Small intestine (tissue), 7 donors: ENCODE measurements at regions not wholly inside any gene's neighbourhood (a gene's known extent, or its start where the extent isn't known, plus 50 kb on each side); places are given as distances from the start of the nearest gene placed in this dataset.

Experiments
- DNase-seq, 2 donors: peaks; one replicate each; pipeline versions ENCODE4 v3.0.0 to v3.0.0-alpha.2; 2013
- FAIRE-seq: peaks from 2 replicates; lab custom pipeline; 2012; peaks lifted over from hg19 to GRCh38; lab: Jason Lieb, UNC
- H3K27ac ChIP-seq, 3 donors: one replicate each; pipeline ENCODE4 v1.5.1; 2013; ENCODE audit warnings: low read length in 2 of 3, mild to moderate bottlenecking in 2 of 3, control low read depth in 1 of 3, inconsistent platforms in 1 of 3, low read depth in 1 of 3, moderate library complexity in 1 of 3
- H3K27me3 ChIP-seq, 3 donors: one replicate each; pipeline ENCODE4 v1.6.1; 2013; ENCODE audit warnings: low read length in 3 of 3, inconsistent platforms in 1 of 3; ENCODE audit not compliant: control insufficient read depth in 3 of 3, insufficient read depth in 3 of 3
- H3K36me3 ChIP-seq, 3 donors: one replicate each; pipeline ENCODE4 v1.6.1; 2013; ENCODE audit warnings: low read length in 3 of 3, inconsistent platforms in 1 of 3, low read depth in 1 of 3, mild to moderate bottlenecking in 1 of 3, moderate library complexity in 1 of 3; ENCODE audit not compliant: control insufficient read depth in 3 of 3, insufficient read depth in 2 of 3
- H3K4me1 ChIP-seq, 3 donors: one replicate each; pipeline ENCODE4 v1.6.1; 2013; ENCODE audit warnings: low read length in 2 of 3, inconsistent platforms in 1 of 3, low read depth in 1 of 3, mild to moderate bottlenecking in 1 of 3, moderate library complexity in 1 of 3; ENCODE audit not compliant: control insufficient read depth in 3 of 3, insufficient read depth in 2 of 3
- H3K4me3 ChIP-seq, 3 donors: one replicate each; pipeline ENCODE4 v1.5.1; 2013; ENCODE audit warnings: low read length in 3 of 3, control low read depth in 1 of 3, inconsistent platforms in 1 of 3, low read depth in 1 of 3, mild to moderate bottlenecking in 1 of 3, moderate library complexity in 1 of 3
- H3K9me3 ChIP-seq, 2 donors: one replicate each; pipeline ENCODE4 v1.6.1; 2013; ENCODE audit warnings: low read depth in 1 of 2, low read length in 1 of 2; ENCODE audit not compliant: control insufficient read depth in 2 of 2, insufficient read depth in 1 of 2
- WGBS, 3 donors: extraction: QIAGEN DNeasy Blood & Tissue Kit; methylation state at CpG; one replicate each; pipeline ENCODE4 v1.1.7; 2013; 5-methylcytosine and 5-hydroxymethylcytosine counted together
- donor health status: healthy with polysubstance abuse.
- donor health status: control.
- donor health status: control.
- donor health status: Bipolar disorder and iron deficiency.
- donor health status: healthy.

- H3K36me3 ChIP-seq: no peaks in the 10 kb centered on the region
- H3K27ac ChIP-seq: peak overlapping the region; percentile 29 to 71 (median 60)
- peak; percentile 77 to 83 for DNase-seq
- no peaks in the 10 kb centered on the region for H3K9me3 ChIP-seq
- no peaks in the 10 kb centered on the region for H3K27me3 ChIP-seq
- peaks cover 2 to 16% (median 6%) of the 10 kb centered on the region in 3 donors for H3K4me1 ChIP-seq
- no peak overlapping the region for H3K4me3 ChIP-seq
- WGBS, 3 donors: 69 to 74% (median 71%) methylated on average over 15 of the region's 15 CpGs
- FAIRE-seq: no peak
Observed at GRCh38 chr10:114754445-114755320, 66.9 kb upstream of the FHIP2A start.

GRCh38 chr10:114755537-114755936, 66.0 kb upstream of the FHIP2A start:
- FAIRE-seq (no peak), DNase-seq (peak in 1 of 2 donors; percentile 26)
- H3K4me3 ChIP-seq: no peak overlapping the region
- peaks cover 2 to 16% (median 6%) of the 10 kb centered on the region in 3 donors for H3K4me1 ChIP-seq
- no peaks in the 10 kb centered on the region for H3K27me3 ChIP-seq
- WGBS, 3 donors: 63 to 88% (median 71%) methylated on average over 7 of the region's 7 CpGs
- no peaks in the 10 kb centered on the region for H3K36me3 ChIP-seq
- no peaks in the 10 kb centered on the region for H3K9me3 ChIP-seq
- H3K27ac ChIP-seq: peak overlapping the region in 1 of 3 donors; percentile 71

GRCh38 chr10:114758331-114758730, 63.2 kb upstream of the FHIP2A start:
- H3K4me1 ChIP-seq: peaks cover 2 to 16% (median 6%) of the 10 kb centered on the region in 3 donors
- no peaks in the 10 kb centered on the region for H3K9me3 ChIP-seq
- FAIRE-seq (no peak), DNase-seq (no peak)
- H3K4me3 ChIP-seq: no peak overlapping the region
- H3K27ac ChIP-seq: no peak overlapping the region
- 58 to 85% (median 79%) methylated on average over 1 of the region's 1 CpG for WGBS, 3 donors
- H3K36me3 ChIP-seq: no peaks in the 10 kb centered on the region
- no peaks in the 10 kb centered on the region for H3K27me3 ChIP-seq

- no peak overlapping the region for H3K27ac ChIP-seq
- FAIRE-seq: no peak
- WGBS, 3 donors: 86 to 90% (median 90%) methylated on average over 11 of the region's 11 CpGs
- peaks cover 0 to 2% (median 0%) of the 10 kb centered on the region in 3 donors for H3K36me3 ChIP-seq
- no peaks in the 10 kb centered on the region for H3K27me3 ChIP-seq
- H3K9me3 ChIP-seq: no peaks in the 10 kb centered on the region
- peaks cover 0 to 2% (median 0%) of the 10 kb centered on the region in 3 donors for H3K4me1 ChIP-seq
- no peak overlapping the region for H3K4me3 ChIP-seq
- no peak for DNase-seq
Observed at GRCh38 chr10:114761205-114762193, 60.1 kb upstream of the FHIP2A start.

- WGBS, 3 donors: 83 to 94% (median 92%) methylated on average over 5 of the region's 5 CpGs
- DNase-seq (no peak), FAIRE-seq (no peak)
- Histone ChIP-seq H3K4me1 (no peaks in the 10 kb centered on the region), H3K4me3 (no peak overlapping the region), H3K27ac (no peak overlapping the region), H3K27me3 (no peaks in the 10 kb centered on the region), H3K36me3 (peaks cover 0 to 2% (median 0%) of the 10 kb centered on the region in 3 donors), H3K9me3 (no peaks in the 10 kb centered on the region)
Observed at GRCh38 chr10:114762811-114763210, 58.8 kb upstream of the FHIP2A start.

GRCh38 chr10:114764656-114765055, 56.9 kb upstream of the FHIP2A start:
- no peaks in the 10 kb centered on the region for H3K9me3 ChIP-seq
- no peak overlapping the region for H3K4me3 ChIP-seq
- peaks cover 0 to 3% (median 1%) of the 10 kb centered on the region in 3 donors for H3K27me3 ChIP-seq
- FAIRE-seq (no peak), DNase-seq (no peak)
- H3K27ac ChIP-seq: no peak overlapping the region
- 0 to 73% (median 62%) methylated on average over 1 of the region's 1 CpG for WGBS, 3 donors
- peaks cover 0 to 3% (median 0%) of the 10 kb centered on the region in 3 donors for H3K4me1 ChIP-seq
- H3K36me3 ChIP-seq: peaks cover 0 to 2% (median 0%) of the 10 kb centered on the region in 3 donors

GRCh38 chr10:114766470-114766869, 55.1 kb upstream of the FHIP2A start:
- peaks cover 0 to 3% (median 1%) of the 10 kb centered on the region in 3 donors for H3K27me3 ChIP-seq
- peak; percentile 33 for FAIRE-seq
- no peaks in the 10 kb centered on the region for H3K9me3 ChIP-seq
- peaks cover 0 to 2% (median 0%) of the 10 kb centered on the region in 3 donors for H3K36me3 ChIP-seq
- H3K27ac ChIP-seq: peak overlapping the region in 2 of 3 donors; percentile 8 to 63
- 20 to 54% (median 31%) methylated on average over 6 of the region's 6 CpGs for WGBS, 3 donors
- peaks cover 0 to 3% (median 0%) of the 10 kb centered on the region in 3 donors for H3K4me1 ChIP-seq
- peak overlapping the region in 2 of 3 donors; percentile 60 to 62 for H3K4me3 ChIP-seq
- DNase-seq: peak; percentile 93 to 97
